ENCODE measurements at regions not wholly inside any gene's neighbourhood (a gene's known extent, or its start where the extent isn't known, plus 50 kb on each side); places are given as distances from the start of the nearest gene placed in this dataset.

DNA sequence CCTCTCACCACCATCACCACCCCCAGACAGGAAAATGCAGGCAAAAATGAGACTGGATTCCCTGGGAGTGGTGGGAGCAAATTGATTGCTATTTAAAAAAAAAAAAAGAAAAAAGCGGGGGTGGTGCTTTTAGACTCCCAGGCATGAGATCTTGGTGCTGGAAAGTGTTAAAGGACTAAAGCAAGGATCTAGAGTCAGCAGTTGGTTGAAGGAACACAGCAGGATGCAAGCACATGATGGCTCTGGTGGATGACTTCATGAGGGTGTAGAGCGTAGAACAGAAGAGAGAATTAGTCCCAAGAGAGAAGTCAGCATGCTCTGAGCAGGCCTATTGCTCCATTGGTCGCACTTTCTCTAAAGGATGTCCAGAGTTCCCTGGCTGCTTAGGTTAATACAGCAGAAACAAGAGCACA is 183.8 kb upstream of the HMGA2 start:
- no peak for DNase-seq (ENCODE audit: low read depth in 1 of 2, low spot score in 1 of 2)
- TF ChIP-seq GABPA (IDR thresholded peaks at IDR 0.05; ENCODE audit: low read depth) (no peak), SPI1 (IDR thresholded peaks at IDR 0.05; ENCODE audit: borderline replicate concordance, low read depth) (no peak), POLR2AphosphoS5 (IDR thresholded peaks at IDR 0.05; ENCODE audit: low read depth) (no peak)
- TF ChIP-seq, protein P1, sequence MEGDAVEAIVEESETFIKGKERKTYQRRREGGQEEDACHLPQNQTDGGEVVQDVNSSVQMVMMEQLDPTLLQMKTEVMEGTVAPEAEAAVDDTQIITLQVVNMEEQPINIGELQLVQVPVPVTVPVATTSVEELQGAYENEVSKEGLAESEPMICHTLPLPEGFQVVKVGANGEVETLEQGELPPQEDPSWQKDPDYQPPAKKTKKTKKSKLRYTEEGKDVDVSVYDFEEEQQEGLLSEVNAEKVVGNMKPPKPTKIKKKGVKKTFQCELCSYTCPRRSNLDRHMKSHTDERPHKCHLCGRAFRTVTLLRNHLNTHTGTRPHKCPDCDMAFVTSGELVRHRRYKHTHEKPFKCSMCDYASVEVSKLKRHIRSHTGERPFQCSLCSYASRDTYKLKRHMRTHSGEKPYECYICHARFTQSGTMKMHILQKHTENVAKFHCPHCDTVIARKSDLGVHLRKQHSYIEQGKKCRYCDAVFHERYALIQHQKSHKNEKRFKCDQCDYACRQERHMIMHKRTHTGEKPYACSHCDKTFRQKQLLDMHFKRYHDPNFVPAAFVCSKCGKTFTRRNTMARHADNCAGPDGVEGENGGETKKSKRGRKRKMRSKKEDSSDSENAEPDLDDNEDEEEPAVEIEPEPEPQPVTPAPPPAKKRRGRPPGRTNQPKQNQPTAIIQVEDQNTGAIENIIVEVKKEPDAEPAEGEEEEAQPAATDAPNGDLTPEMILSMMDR (IDR thresholded peaks at IDR 0.05; ENCODE audit: insufficient read depth, low read length) = no peak
- TF ChIP-seq, protein P2, sequence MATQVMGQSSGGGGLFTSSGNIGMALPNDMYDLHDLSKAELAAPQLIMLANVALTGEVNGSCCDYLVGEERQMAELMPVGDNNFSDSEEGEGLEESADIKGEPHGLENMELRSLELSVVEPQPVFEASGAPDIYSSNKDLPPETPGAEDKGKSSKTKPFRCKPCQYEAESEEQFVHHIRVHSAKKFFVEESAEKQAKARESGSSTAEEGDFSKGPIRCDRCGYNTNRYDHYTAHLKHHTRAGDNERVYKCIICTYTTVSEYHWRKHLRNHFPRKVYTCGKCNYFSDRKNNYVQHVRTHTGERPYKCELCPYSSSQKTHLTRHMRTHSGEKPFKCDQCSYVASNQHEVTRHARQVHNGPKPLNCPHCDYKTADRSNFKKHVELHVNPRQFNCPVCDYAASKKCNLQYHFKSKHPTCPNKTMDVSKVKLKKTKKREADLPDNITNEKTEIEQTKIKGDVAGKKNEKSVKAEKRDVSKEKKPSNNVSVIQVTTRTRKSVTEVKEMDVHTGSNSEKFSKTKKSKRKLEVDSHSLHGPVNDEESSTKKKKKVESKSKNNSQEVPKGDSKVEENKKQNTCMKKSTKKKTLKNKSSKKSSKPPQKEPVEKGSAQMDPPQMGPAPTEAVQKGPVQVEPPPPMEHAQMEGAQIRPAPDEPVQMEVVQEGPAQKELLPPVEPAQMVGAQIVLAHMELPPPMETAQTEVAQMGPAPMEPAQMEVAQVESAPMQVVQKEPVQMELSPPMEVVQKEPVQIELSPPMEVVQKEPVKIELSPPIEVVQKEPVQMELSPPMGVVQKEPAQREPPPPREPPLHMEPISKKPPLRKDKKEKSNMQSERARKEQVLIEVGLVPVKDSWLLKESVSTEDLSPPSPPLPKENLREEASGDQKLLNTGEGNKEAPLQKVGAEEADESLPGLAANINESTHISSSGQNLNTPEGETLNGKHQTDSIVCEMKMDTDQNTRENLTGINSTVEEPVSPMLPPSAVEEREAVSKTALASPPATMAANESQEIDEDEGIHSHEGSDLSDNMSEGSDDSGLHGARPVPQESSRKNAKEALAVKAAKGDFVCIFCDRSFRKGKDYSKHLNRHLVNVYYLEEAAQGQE (IDR thresholded peaks at IDR 0.05; ENCODE audit: insufficient replicate concordance, low read depth) = no peak
- H3K27me3 ChIP-seq (ENCODE audit: insufficient read depth, poor library complexity, severe bottlenecking) = no peaks in the 10 kb centered on the region
- no peak overlapping the region for H3K4me3 ChIP-seq (replicated peaks; ENCODE audit: insufficient read depth, low read length)
- H3K27ac ChIP-seq (replicated peaks) = no peak overlapping the region

- no peak for DNase-seq (ENCODE audit: low read depth in 1 of 2, low spot score in 1 of 2)
- Histone ChIP-seq H3K27ac (replicated peaks) (no peak overlapping the region), H3K27me3 (ENCODE audit: insufficient read depth, poor library complexity, severe bottlenecking) (no peaks in the 10 kb centered on the region), H3K4me3 (replicated peaks; ENCODE audit: insufficient read depth, low read length) (no peak overlapping the region)
- TF ChIP-seq, protein P1 (IDR thresholded peaks at IDR 0.05; ENCODE audit: insufficient read depth, low read length) = no peak
- TF ChIP-seq, protein P2 (IDR thresholded peaks at IDR 0.05; ENCODE audit: insufficient replicate concordance, low read depth) = no peak
- TF ChIP-seq SPI1 (IDR thresholded peaks at IDR 0.05; ENCODE audit: borderline replicate concordance, low read depth) = no peak
- TF ChIP-seq GABPA (IDR thresholded peaks at IDR 0.05; ENCODE audit: low read depth) = no peak
- no peak for TF ChIP-seq POLR2AphosphoS5 (IDR thresholded peaks at IDR 0.05; ENCODE audit: low read depth)
Observed at GRCh38 chr12:65642061-65642661, 182.1 kb upstream of the HMGA2 start.

GRCh38 chr12:65643171-65643570 is 181.1 kb upstream of the HMGA2 start:
- DNase-seq (ENCODE audit: low read depth in 1 of 2, low spot score in 1 of 2) = no peak
- H3K27me3 ChIP-seq (ENCODE audit: insufficient read depth, poor library complexity, severe bottlenecking) = no peaks in the 10 kb centered on the region
- H3K27ac ChIP-seq (replicated peaks) = no peak overlapping the region
- TF ChIP-seq GABPA (IDR thresholded peaks at IDR 0.05; ENCODE audit: low read depth) (no peak), POLR2AphosphoS5 (IDR thresholded peaks at IDR 0.05; ENCODE audit: low read depth) (no peak), SPI1 (IDR thresholded peaks at IDR 0.05; ENCODE audit: borderline replicate concordance, low read depth) (no peak)
- TF ChIP-seq, protein P1 (IDR thresholded peaks at IDR 0.05; ENCODE audit: insufficient read depth, low read length) = no peak
- TF ChIP-seq, protein P2 (IDR thresholded peaks at IDR 0.05; ENCODE audit: insufficient replicate concordance, low read depth) = no peak
- no peak overlapping the region for H3K4me3 ChIP-seq (replicated peaks; ENCODE audit: insufficient read depth, low read length)

Measured in HL-60 (cell line).